Choroid plexus epithelial cell (primary cell): ENCODE measurements at regions not wholly inside any gene's neighbourhood (a gene's known extent, or its start where the extent isn't known, plus 50 kb on each side); places are given as distances from the start of the nearest gene placed in this dataset.
"Not testable (repeated sequence)": the region's sequence is repeated elsewhere in the genome, so short reads cannot be mapped to it uniquely, and the experiment has no call there.

Experiments used
- DNase-seq: peaks from one replicate; pipeline ENCODE4 v3.0.0-alpha.2; 2010; ENCODE audit warnings: low read depth
- H3K4me3 ChIP-seq: 2 replicates; pipeline ENCODE4 v1.5.1; 2011; ENCODE audit warnings: low read depth, mild to moderate bottlenecking, control low read depth, low read length, moderate library complexity
- CTCF ChIP-seq: conservative IDR thresholded peaks from 2 replicates; pipeline ENCODE4 v1.5.1; 2011; ENCODE audit warnings: low read depth, mild to moderate bottlenecking, control low read depth, inconsistent platforms, low read length, moderate library complexity

- H3K4me3 ChIP-seq, result no peak overlapping the region
- TF ChIP-seq CTCF, result no peak
- DNase-seq, result no peak
These were observed 324.2 kb downstream of the RAD51AP2 start for GRCh38 chr2:17194083-17194482.

GRCh38 chr2:17193433-17193890 is 324.8 kb downstream of the RAD51AP2 start:
- not testable (repeated sequence) for H3K4me3 ChIP-seq, DNase-seq

GRCh38 chr2:17191223-17191622 is 327.0 kb downstream of the RAD51AP2 start:
- DNase-seq, result no peak
- H3K4me3 ChIP-seq, result no peak overlapping the region
- TF ChIP-seq CTCF, result no peak

DNA sequence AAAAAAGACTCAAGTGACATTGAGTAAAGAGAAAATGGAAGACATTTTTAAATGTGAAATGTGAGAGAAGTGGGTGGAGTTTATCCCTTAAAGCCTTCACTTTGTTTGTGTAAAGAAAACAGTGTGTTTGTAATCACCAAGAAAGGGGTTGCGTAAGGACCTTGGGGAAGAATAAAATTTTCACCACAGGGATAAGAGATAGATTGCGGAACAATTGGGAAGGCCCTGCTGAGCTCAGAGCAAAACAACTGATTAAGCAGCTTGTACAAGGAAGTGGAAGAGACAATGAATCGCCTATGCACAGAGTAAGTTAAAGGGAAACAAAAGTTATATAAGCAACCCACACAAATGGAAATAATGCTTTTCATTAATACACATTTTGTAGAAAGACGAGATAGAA is 327.7 kb downstream of the RAD51AP2 start:
- no peak for DNase-seq
- TF ChIP-seq CTCF, result no peak
- no peak overlapping the region for H3K4me3 ChIP-seq

DNA sequence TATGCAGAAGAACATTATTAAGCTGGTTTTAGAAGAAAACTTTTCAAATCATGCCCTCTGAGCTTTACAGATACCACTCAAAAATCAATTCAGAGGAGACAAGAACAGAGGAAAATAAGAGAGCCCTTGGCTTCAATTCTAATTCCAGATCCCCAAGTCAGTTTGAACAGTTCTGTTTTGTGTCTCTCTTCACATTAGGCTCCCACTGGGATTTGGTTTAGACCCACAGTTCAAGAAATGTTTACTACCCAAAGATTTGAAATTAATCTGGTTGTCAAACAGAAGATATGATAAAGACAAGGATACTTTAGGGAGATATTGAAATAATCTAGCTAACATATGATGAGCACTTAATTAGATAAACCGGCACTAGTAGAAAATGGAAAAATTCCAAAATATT is 329.5 kb downstream of the RAD51AP2 start:
- TF ChIP-seq CTCF, result no peak

DNA sequence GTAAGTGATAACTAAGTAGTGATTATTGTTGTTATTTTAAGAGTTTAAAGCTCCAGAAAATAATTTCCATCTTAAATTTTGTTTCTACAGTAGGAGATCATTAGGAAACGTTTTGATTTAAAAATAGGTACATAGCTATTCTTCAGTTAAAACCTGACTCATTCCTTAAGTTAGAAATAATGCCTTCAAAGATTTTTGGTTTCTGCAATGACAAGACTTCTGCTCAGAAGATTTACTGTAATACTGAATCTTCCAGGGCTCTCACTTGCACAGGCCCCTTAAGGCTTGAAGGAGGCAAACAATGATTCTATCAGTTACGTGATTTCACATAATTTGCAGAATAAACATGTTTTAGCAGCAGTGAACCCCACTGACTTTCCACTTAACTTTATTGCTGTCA is 333.7 kb downstream of the RAD51AP2 start:
- H3K4me3 ChIP-seq, result no peak overlapping the region
- DNase-seq, result no peak
- TF ChIP-seq CTCF, result no peak

More for the DNA sequence above, 329.5 kb downstream of the RAD51AP2 start:
- DNase-seq, result no peak
- no peak overlapping the region for H3K4me3 ChIP-seq

DNA sequence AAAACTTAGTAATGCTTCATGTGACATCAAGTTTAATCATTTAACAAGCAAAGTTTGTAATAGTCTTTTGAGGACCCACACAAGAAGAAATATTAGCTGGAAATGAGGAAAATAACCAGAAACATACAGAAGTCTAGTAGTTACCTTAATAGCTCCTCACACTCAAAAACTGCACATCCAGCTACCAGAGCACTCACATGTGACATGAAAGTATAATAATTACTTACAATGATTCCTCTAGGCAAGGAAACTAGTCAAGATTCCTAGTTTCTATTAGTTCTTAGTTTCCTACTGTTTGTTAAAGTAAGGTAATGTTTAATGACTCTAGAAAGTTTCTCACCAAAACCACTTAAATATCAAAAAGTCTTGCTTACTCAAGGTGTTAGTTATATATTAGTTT is 335.8 kb downstream of the RAD51AP2 start:
- no peak overlapping the region for H3K4me3 ChIP-seq
- TF ChIP-seq CTCF, result no peak
- no peak for DNase-seq

DNA sequence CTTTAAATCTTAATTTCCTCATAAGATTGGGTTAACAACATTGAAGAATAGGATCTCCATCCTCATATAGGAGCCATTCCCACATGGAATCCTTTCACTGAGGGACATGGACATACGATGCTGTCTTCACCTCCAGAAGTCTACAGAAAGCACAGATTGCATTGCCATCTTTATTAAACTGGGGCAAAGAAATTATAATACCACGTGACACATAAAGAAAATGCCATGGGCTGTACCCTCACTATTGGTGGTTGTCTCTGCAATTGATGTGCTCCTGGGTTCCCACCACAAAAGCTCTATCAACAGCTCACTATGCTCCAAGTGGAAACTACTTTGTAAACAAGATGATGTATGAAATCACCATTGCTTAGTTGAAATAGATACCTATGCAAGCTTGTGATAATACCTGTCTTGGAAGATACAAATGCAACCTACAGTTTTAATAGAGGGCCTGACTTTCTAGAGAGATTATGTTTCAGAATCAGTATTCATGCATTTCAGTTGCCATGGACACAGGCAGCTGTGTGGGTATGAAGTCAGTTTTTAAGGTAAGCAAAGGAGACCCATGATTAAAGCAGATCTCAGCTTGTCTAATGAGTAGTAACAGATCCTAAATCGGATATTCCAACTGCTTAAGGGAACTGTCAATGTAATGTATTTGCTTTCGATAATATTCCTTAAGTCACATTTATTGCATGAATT is 337.0 kb downstream of the RAD51AP2 start:
- no peak for DNase-seq
- no peak overlapping the region for H3K4me3 ChIP-seq
- TF ChIP-seq CTCF, result no peak
